IPS-NIHi7 (cell line): ENCODE measurements at regions not wholly inside any gene's neighbourhood (a gene's known extent, or its start where the extent isn't known, plus 50 kb on each side); places are given as distances from the start of the nearest gene placed in this dataset.
"Not testable (repeated sequence)": the region's sequence is repeated elsewhere in the genome, so short reads cannot be mapped to it uniquely, and the experiment has no call there.

Source experiments
- DNase-seq: peaks from one replicate; pipeline ENCODE4 v3.0.0; 2012; ENCODE audit warnings: mixed read lengths; ENCODE audit errors: extremely low spot score

- DNase-seq, result peak; percentile 69
Observed at GRCh38 chr16:52976539-52977167, 76.0 kb downstream of the CHD9NB start.

DNA sequence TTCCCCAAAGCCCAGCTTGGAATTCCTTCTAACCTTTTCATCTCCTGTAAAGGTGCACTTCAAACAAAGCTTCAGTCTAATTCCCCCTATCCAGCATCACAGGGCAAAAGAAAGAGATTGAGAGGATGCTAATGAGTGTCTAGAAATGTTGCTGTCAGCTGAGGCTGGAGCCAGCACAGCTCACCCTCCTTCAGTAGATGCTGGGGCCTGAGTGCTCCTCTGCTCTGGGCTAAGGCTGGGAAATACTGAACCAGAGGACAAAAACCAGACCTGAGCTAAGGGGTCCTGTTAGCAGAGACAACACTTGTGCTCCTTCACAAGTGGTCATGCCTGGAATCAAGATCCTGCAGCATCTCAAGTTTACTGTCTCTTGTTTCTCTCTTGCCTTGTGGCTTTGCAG lies 85.0 kb downstream of the CHD9NB start:
- no peak for DNase-seq

DNA sequence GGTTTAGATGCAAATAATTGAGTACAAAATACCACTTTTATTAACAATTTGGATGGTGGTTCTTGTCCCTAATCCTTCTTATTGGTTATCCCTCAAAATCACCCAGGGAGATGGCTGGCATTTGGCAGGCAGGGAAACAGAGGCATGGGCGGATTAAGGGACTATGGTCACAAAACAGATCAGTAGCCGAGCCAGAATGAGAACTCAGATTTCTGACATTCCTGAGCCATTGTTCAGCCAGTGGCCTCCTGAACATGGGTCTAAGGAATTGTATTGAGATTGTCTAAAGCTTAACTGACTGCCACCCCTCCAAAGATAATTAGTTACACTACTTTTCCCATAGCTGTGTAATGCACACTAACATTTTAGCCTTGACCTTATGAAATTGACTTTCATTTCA lies 88.4 kb downstream of the CHD9NB start:
- DNase-seq, result no peak

DNA sequence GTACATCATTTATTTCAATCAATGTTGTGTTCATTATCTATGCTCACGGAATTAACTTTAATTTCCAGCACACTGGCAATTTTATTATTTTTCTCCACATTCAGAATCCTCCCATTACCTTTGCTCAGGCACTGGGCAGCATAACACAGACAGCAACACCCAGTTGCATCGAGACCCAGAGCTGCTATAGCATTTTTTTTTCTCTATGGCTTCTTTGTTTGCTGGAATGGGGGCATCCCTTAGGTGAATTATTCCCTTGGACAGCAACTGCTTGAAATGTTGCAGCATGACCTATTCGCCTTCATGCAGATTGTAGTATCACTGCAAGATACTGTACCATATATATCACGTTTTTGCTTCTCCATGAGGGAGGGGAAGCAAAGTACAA lies 88.8 kb downstream of the CHD9NB start:
- DNase-seq, result no peak

DNA sequence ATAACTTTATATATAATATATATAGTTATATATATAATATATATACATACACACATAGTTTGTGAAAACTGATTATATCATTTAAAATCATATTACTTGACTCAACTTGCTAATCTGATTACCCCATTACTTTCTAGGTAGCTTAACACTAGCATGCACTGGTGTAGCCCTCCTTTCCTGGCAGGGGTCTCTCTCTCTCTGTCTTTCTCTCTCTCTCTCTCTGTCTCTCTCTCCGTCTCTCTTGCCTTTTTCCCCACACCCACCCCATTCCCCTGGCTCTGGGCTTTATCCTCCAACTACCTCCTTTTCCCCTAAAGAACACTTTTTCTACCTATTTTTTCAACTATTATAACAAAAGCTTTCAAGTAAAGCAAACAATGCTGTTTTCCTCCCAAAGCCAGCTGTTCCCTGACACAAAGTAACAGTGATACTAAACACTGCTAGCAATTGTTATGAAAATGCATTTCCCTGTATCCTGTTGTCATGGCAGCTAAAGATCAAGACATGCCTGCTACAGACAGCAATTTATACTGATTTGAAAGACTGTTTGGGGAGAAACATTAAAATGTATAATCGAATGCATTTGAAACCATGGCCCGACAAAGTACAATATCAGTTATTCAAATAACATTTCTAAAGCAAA lies 89.4 kb downstream of the CHD9NB start:
- DNase-seq, result no peak

DNA sequence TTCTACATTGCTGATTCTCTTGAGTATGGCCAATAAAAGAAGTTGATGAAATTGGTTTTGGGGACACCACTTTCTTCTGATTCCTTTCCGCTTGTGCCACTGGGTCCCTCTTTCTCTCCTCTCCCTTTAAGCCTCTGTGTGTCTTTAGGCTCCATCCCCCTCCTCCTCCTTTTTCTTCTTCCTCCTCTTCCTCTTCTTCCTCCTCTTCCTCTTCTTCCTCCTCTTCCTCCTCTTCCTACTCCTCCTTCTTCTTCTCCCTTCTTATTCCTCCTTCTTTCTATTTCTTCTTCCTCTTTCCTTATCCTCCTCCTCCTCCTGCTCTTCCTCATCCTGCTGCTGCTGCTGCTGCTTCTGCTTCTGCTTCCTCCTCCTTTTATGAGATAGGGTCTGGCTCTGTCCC lies 93.7 kb downstream of the CHD9NB start:
- DNase-seq, result no peak

DNA sequence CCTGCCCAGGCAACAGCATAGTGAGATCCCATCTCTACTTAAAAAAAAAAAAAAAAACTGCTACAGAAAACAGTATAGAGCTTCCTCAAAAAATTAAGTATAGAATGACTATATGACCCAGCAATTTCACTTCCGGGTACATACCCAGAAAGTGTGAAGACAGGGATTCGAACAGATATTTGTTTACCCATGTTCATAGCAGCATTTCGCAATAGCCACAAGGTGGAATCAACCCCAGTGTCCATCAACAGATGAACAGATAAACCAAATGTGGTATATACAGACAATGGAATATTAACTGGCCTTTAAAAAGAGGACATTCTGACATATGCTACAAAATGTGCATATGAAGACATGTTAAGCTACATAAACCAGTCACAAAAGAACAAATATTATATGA lies 95.5 kb downstream of the CHD9NB start:
- DNase-seq, result no peak

GRCh38 chr16:52956044-52956443 lies 96.7 kb downstream of the CHD9NB start:
- DNase-seq, result no peak

DNA sequence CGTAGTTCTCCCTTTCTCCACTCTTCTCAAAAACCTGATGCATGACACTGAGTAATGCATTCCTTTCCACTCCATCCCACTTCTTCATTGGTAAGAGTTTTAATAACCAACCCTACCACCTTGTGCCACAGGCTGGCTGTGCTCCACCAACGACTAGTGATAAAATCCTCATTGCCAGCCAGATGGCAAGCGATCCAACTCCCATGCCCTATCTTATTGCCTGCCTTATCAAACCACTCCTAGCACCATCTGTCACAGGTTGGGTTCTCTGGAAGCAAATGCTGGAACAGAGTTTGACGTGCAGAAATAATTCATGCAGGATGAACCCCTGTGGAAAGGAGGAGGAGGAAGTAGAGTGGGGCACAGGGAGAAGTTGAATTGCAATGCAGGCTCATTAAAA lies 99.5 kb downstream of the CHD9NB start:
- DNase-seq, result no peak

DNA sequence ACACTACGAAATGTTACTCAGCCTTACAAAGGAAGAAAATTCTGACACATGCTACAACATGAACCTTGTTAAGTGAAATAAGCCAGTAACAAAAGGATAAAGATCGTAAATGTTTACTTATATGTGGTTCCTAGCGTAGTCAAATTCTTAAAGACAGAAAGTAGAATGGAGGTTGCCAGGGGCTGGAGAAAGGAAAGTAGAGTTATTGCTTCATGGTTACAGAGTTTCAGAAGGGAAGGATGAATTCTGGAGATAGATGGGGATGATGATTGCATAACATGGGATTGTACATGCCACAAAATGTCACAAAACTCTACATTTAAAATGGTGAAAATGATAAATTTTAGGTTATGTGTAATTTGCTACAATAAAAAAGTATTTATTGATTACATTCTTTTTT lies 103.8 kb downstream of the CHD9NB start:
- no peak for DNase-seq

DNA sequence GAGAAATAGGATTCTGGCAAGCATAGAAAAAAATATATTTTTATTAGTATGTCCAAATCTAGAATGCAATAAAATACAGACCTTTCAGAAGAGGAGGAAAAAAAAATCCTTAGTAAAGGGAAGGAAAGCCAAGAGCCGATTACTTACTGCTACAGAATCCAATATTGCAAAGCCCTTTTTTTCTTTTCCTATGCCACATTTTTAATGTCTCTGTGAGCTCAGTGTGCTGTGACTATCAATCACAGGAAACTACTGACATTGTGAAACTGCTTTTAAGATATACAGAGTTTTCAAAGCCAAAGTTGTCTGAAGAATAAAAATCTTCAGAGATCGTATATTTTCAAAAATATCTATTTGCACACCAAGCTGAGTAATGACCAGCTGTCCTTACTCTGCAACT lies 120.4 kb downstream of the CHD9NB start:
- no peak for DNase-seq

DNA sequence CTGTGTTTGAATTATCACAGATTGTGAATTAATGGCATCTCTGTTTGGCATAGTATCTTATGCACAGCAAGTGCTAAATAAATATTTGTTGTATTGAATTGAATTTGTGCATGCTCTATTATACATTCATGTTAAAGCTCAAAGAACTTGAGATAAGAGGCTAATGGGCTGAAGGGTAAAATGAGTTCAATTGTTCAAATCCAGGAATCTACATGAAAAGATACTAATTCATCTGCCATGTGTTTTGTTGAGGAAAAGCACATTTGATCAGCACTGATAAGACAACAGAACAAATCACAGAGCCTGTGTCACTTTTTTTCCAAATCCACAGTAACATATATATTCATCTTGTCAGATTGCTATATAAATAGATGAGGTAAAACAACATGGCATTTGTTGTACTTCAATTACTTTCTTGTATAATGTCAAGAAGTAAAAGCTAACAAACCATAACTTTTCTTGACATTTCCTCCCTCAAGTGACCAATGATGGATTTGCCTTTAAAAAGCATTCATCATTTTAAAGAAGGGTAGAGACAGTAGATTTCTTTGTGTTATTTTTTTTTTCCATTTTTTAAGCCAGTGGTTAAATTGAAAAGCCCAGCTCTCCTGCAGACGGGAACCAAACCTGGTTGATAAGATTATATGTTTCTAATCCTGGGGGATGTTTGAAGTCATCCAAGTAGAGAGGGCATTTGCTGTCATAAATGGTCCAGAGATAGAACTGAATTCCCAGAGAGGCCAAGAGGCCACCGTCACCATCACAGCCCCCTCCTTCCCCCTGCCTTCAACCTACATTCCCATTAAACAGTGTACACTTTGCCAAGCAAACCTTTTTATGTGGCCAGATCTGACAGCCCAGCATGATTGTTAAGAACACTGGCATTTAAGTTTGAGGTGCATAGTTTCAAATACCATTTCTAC lies 123.0 kb downstream of the CHD9NB start:
- no peak for DNase-seq

DNA sequence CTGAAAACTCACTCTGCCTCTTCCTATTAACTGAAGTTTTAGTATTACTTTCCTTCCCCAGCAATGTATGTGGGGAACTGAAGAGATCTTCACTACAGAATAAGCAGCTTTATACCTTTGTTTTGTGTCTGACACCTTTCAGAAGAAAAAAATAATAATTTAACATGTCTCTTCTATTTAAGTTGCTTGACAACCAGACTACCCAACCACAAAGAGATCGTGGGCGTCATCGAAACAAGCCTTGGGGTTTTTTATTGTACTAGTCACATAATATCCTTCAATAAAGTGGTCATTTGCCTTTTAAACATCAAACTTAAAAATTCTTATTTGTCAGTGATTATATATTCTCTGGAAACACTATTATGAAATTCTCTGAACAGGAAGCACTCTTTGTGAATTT lies 123.7 kb downstream of the CHD9NB start:
- DNase-seq, result no peak

DNA sequence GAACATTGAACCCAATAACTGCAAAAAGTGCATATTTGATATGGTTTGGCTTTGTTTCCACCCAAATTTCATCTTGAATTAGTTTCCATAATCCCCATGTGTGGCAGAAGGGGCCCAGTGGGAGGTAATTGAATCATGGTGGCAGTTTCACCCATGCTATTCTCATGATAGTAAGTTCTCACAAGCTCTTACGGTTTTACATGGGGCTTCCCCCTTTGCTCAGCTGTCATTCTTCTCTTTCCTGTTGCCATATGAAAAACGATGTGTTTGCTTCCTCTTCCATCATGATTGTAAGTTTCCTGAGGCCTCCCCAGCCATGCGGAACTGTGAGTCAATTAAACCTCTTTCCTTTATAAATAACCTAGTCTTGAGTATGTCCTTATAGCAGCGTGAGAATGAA lies 127.6 kb downstream of the CHD9NB start:
- no peak for DNase-seq

DNA sequence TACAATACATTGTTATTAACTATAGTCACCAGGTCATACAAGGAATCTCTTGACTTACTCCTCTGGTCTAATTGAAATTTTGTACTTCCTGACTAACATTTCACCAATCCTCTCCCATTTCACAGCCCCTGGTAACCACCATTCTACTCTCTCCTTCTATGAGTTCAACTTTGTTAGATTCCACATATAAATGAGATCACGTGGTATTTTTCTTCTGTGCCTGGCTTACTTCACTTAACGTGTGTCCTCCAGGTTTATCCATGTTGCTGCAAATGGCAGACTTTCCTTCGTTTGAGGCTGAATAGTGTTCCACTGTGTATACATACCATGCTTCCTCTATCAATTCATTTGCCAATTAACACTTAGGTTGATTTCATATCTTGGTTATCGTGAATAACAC lies 128.5 kb downstream of the CHD9NB start:
- no peak for DNase-seq

DNA sequence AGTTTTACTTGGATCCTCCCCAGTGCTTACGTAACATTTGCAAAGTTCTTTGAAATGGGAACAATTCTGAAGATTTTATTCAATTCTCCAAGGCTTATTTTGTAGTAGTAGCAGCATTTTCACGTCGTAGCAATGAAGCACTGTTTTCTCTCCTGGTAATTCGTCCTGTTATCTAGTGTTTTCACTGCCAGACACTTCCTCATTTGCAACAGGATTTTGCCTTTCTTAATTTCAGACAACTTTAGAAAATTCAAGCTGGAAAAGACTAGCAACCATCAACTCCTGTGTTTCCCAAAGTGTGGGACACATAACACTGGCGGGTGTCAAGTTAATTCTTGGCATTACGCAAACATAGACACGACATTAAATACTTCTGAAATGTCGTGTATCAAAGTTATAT lies 131.6 kb downstream of the CHD9NB start:
- DNase-seq, result no peak

DNA sequence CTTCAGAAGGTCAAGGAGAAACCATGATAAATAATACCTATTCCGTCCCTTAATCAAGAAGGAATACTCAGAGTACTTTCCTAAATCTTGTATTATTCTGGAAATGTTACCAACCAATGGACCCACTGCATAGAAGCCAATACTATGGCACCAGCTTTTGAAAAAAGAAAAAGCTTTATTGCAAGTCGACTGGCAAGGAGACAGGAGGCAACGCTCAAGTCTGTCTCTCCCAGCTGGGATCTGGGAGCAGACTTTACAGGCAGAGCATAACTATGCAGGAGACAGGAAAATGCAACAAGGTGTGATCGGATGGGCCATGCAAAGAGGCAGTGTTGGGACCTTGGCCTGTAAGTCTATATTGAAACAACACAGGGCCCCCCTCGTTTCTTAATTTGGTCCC lies 132.4 kb downstream of the CHD9NB start:
- no peak for DNase-seq

- no peak for DNase-seq
Observed at GRCh38 chr16:52914428-52914827, 138.3 kb downstream of the CHD9NB start.

- peak; percentile 77 for DNase-seq
Observed at GRCh38 chr16:52912565-52913173, 140.0 kb downstream of the CHD9NB start.

DNA sequence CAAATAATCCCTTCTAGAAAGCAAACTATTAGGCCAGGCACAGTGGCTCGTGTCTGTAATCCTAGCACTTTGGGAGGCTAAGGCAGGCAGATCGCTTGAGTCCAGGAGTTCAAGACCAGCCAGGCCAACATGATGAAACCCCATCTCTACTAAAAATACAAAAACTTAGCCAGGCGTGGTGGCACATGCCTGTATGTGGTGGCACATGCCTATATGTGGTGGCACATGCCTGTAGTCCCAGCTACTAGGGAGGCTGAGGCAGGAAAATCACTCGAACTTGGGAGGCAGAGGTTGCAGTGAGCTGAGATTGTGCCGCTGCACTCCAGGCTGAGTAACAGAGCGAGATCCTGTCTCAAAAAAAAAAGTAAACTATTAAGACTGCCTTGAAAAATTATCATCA lies 144.6 kb downstream of the CHD9NB start:
- not testable (repeated sequence) for DNase-seq

- DNase-seq, result no peak
Observed at GRCh38 chr16:52906281-52906680, 146.4 kb downstream of the CHD9NB start.

- no peak for DNase-seq
Observed at GRCh38 chr16:52896478-52897164, 156.1 kb downstream of the CHD9NB start.
